Activated CD8-positive, alpha-beta T cell treated with anti-CD3 and anti-CD28 coated beads, Interleukin-2, amount 10 ng/mL, durations not matched to agents 7 days and 5 days (primary cell): ENCODE measurements at regions not wholly inside any gene's neighbourhood (a gene's known extent, or its start where the extent isn't known, plus 50 kb on each side); places are given as distances from the start of the nearest gene placed in this dataset.

Source experiments
- ATAC-seq: fragments of 150-1000 bp; cut with Tn5 transposase; one replicate; pipeline ENCODE4 v1.10.0; 2021; ENCODE audit warnings: moderate library complexity
- CTCF ChIA-PET: fragments of 350-600 bp; sonication (Branson Sonifier 250); formaldehyde crosslinking; loops from one replicate; lab custom pipeline; 2021; ENCODE audit warnings: antibody characterized with exemption; lab: Charles Lee
- POLR2A ChIA-PET: fragments of 350-600 bp; sonication (Branson Sonifier 250); formaldehyde crosslinking; loops from one replicate; lab custom pipeline; 2021; ENCODE audit warnings: antibody characterized with exemption; lab: Charles Lee
- DNase-seq: peaks from one replicate; pipeline ENCODE4 v3.0.0-alpha.2; 2020
- H3K27ac Mint-ChIP-seq: one replicate; pipeline ENCODE4 v1.8.0; 2021; ENCODE audit warnings: mild to moderate bottlenecking, mixed read lengths
- H3K27me3 Mint-ChIP-seq: one replicate; pipeline ENCODE4 v1.8.0; 2021; ENCODE audit warnings: low read depth, mixed read lengths
- H3K36me3 Mint-ChIP-seq: one replicate; pipeline ENCODE4 v1.8.0; 2021; ENCODE audit warnings: low read depth, mixed read lengths
- H3K4me1 Mint-ChIP-seq: one replicate; pipeline ENCODE4 v1.8.0; 2021; ENCODE audit warnings: low read depth, mixed read lengths
- H3K4me3 Mint-ChIP-seq: one replicate; pipeline ENCODE4 v1.8.0; 2021; ENCODE audit warnings: mild to moderate bottlenecking, mixed read lengths
- H3K9me3 Mint-ChIP-seq: one replicate; pipeline ENCODE4 v1.8.0; 2022; ENCODE audit warnings: mixed read lengths; ENCODE audit not compliant: insufficient read depth

DNA sequence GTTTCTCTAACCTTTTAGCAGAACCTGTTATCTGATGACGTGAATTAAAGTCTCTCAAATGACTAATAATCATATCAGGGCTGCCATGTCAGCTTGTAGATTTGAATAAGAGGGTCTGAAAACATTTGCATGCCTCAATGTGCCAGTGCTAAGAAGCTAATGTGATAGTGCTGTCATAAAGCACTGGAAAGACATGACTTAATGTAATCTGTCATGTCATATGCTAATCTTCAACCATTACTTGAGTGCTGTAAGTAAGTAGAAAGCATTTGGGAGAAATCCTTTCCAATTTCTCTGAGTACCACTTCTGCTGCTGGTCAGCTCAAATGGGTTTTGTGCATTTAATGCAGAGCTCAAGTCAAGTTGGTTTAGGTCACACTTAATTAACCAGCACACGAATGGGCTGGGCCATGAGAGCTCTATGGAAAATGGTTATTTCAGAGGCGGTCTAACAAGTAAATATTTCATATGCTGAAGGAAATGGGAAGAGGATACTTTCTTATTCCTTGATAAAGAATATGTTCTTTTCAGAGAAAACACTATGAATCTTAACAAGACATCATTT is 609.2 kb downstream of the LMO4 start:
- H3K4me3 Mint-ChIP-seq: no peak overlapping the region
- CTCF ChIA-PET: no interaction called here
- no peak overlapping the region for H3K27ac Mint-ChIP-seq
- H3K27me3 Mint-ChIP-seq: no peaks in the 10 kb centered on the region
- POLR2A ChIA-PET: no interaction called here
- H3K36me3 Mint-ChIP-seq: no peaks in the 10 kb centered on the region
- no peaks in the 10 kb centered on the region for H3K9me3 Mint-ChIP-seq
- no peaks in the 10 kb centered on the region for H3K4me1 Mint-ChIP-seq
- ATAC-seq (no peak), DNase-seq (no peak)

DNA sequence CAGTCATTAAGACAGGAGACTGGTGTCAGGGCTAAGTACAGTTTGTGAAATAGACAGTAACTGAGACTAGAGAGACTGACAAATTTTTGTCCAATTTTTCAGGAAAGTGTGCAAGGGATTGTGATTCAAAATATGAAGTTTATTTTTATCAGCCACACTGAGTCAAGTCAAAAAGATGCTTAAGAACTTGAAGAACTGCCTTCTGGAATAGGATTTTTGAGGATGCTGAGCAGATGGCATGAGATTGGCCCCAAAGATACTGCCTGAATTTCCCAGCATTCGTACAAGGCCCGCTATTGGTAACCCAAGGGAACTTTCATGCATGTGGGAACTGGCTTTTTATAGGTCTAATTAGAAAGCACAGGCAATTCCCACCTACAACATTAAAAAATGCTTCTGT is 610.0 kb downstream of the LMO4 start:
- Mint-ChIP-seq H3K4me1 (no peaks in the 10 kb centered on the region), H3K36me3 (no peaks in the 10 kb centered on the region), H3K27me3 (no peaks in the 10 kb centered on the region), H3K9me3 (no peaks in the 10 kb centered on the region), H3K27ac (no peak overlapping the region), H3K4me3 (no peak overlapping the region)
- ChIA-PET CTCF (no interaction called here), POLR2A (no interaction called here)
- DNase-seq (no peak), ATAC-seq (no peak)

DNA sequence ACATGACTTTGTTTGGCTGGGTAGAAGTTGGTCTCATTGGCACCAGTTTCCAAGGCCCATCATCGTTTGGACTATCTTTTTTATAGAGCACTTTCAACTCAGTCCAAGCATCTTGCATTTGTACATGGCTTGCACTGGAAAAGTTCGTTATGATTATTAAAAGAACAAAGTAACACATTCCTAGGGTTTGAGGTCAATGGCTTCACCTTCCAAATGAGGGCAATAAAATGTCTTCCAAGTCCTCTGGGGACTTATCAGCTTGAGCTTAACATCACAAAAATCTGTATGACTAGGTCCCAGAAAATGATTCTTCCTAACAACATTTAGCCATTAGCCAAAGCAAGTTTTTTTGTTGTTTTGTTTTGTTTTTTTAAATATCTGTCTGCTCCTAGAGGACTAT is 610.8 kb downstream of the LMO4 start:
- no peak overlapping the region for H3K27ac Mint-ChIP-seq
- ChIA-PET POLR2A (no interaction called here), CTCF (no interaction called here)
- H3K36me3 Mint-ChIP-seq: no peaks in the 10 kb centered on the region
- H3K4me3 Mint-ChIP-seq: no peak overlapping the region
- no peaks in the 10 kb centered on the region for H3K4me1 Mint-ChIP-seq
- ATAC-seq (no peak), DNase-seq (no peak)
- no peaks in the 10 kb centered on the region for H3K9me3 Mint-ChIP-seq
- no peaks in the 10 kb centered on the region for H3K27me3 Mint-ChIP-seq

DNA sequence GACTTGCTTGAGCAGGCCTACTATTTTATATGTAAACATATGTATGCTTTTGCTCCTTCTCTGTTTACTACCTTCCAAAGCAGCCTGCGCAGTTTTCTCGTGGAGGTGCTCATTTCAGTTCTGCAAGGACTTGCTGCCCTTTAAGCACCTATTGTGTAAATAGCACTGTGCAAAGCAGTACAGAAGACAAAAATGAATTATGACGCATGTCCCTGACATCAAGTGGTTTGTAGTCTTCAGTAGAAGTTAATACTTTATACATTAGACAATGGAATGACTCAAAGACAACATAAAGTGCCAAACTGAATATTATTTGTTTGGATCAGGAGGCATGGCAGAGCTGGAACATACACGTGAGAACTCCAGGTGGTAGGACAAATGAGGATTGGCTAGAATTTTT is 611.7 kb downstream of the LMO4 start:
- H3K27me3 Mint-ChIP-seq: peaks cover 2% of the 10 kb centered on the region
- H3K4me1 Mint-ChIP-seq: no peaks in the 10 kb centered on the region
- no peak for ATAC-seq
- no peak for DNase-seq
- no peak overlapping the region for H3K27ac Mint-ChIP-seq
- H3K36me3 Mint-ChIP-seq: no peaks in the 10 kb centered on the region
- no peaks in the 10 kb centered on the region for H3K9me3 Mint-ChIP-seq
- no peak overlapping the region for H3K4me3 Mint-ChIP-seq
- POLR2A ChIA-PET: no interaction called here
- CTCF ChIA-PET: no interaction called here

DNA sequence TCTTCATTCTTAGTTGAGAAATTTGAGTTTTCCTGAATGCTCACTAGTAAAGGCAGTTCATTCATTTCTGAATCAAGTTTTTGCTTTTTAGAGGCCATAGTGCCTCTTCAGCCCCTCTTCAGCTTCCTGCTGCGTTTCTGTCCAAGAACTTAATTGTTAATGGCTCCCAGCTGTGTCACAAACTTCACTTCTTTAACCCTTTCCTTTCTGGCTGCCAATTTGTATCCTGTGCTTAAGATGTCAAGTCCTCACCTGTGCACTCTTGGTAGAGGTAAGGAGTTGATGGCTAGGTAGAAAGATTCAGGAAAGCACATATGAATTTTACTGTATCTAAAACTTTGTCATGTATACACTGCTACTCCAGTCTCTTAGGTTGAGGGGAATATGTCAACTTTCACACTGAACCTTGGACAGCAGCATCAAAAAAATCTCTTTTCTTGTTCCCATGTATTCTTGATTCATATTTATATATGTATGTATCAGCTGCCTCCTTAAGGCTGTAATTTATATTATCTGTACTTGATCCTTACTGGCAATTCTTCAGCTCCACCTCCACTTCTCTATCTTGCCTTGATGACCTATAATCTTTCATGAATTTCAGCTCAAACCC is 612.8 kb downstream of the LMO4 start:
- Mint-ChIP-seq H3K4me1 (no peaks in the 10 kb centered on the region), H3K9me3 (no peaks in the 10 kb centered on the region), H3K27ac (no peak overlapping the region), H3K4me3 (no peak overlapping the region), H3K27me3 (peaks cover 2% of the 10 kb centered on the region), H3K36me3 (no peaks in the 10 kb centered on the region)
- ATAC-seq: no peak
- POLR2A ChIA-PET: no interaction called here
- DNase-seq: no peak
- CTCF ChIA-PET: interaction anchor here (0.9 to 1.0 kb wide), 2 partner anchors 12 to 649 kb away, joined by 3 read pairs; no protein-coding TSS in a partner anchor

DNA sequence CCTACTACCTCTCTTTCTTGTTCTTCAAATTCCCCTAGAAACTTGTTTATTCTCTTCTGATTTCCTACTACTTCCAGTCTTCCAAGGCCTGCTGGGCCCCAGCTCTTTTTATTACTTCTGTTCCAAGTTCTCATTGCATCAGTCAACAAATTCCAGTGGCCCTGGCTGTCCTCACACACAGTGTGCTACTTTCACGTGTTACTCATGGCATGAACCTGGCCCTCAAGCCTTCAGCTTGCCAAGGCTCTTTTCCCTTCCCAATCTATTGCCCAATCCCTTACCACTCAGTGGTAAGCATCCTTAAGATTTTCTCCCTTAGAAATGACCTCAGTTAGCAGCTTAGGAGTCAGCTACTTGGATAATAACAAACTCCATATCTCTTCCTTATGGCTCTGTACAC is 613.5 kb downstream of the LMO4 start:
- POLR2A ChIA-PET: no interaction called here
- ATAC-seq (no peak), DNase-seq (no peak)
- CTCF ChIA-PET: interaction anchor here (1.0 kb wide), 2 partner anchors 11 to 650 kb away, joined by 3 read pairs; no protein-coding TSS in a partner anchor
- Mint-ChIP-seq H3K36me3 (no peaks in the 10 kb centered on the region), H3K4me1 (no peaks in the 10 kb centered on the region), H3K9me3 (no peaks in the 10 kb centered on the region), H3K27me3 (peaks cover 2% of the 10 kb centered on the region), H3K27ac (no peak overlapping the region), H3K4me3 (no peak overlapping the region)

DNA sequence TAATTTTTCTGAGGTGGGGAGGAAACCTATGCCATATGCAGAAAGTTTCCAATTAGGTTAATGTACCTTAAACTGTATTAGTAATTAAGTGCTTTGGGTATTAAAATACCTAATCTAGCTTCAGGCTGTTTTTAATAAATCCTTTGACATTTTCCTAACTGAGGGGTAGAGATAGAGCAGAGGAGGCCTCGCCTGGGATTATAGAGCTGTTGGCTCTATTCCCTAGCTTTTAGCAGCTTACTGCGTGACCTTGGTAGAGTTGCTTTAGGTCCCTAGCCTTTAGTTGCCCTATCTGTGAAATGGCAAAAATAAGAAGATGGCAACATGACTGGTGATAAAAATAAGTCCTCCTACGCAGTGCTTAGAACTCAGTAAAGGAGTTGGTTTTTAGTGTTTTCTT is 621.0 kb downstream of the LMO4 start:
- ChIA-PET POLR2A (no interaction called here), CTCF (no interaction called here)
- Mint-ChIP-seq H3K36me3 (no peaks in the 10 kb centered on the region), H3K27me3 (peaks cover 14% of the 10 kb centered on the region), H3K4me3 (no peak overlapping the region), H3K9me3 (no peaks in the 10 kb centered on the region), H3K27ac (no peak overlapping the region), H3K4me1 (no peaks in the 10 kb centered on the region)
- no peak for ATAC-seq
- no peak for DNase-seq

DNA sequence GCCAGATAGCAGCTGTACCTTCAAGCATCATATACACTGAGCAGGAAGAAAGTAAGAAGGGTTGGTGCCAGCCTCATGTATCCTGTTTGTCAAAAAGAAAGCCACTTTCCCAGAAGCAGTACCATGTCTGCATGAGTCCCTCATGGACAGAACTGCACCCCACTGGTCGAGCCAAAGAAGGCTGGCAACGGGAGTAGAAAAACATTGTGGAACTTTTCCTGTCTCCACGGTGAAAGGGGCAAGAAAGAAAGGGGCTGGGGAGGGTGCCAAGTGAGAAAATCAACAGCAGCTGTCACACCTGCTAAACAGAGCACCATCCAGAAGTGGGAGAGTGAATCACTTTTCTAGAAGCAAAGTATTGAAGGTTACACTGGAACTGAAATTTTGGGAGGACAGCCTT is 621.7 kb downstream of the LMO4 start:
- H3K4me1 Mint-ChIP-seq: no peaks in the 10 kb centered on the region
- DNase-seq: no peak
- CTCF ChIA-PET: no interaction called here
- H3K9me3 Mint-ChIP-seq: no peaks in the 10 kb centered on the region
- H3K4me3 Mint-ChIP-seq: no peak overlapping the region
- no peak for ATAC-seq
- H3K36me3 Mint-ChIP-seq: no peaks in the 10 kb centered on the region
- POLR2A ChIA-PET: no interaction called here
- peaks cover 12% of the 10 kb centered on the region for H3K27me3 Mint-ChIP-seq
- no peak overlapping the region for H3K27ac Mint-ChIP-seq

DNA sequence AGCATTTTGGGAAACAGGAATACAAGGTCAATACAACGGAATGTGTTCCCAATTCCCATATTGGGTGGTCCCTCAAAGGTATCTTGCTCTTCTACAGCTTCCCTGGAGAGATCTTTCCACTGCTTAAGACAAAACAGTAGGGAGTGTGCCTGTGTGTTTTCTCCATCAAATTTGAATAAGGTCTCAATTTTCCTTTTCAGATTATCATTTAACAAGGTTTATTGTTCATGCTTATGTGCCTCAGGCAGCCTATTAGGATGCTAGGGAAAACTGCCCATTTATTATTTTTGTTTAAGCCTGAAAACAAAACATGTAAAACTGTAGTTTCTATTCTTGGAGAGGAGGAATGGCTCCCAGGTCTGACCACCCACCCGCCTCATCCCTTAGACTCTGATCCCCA is 622.7 kb downstream of the LMO4 start:
- CTCF ChIA-PET: no interaction called here
- DNase-seq: no peak
- H3K4me3 Mint-ChIP-seq: no peak overlapping the region
- H3K27me3 Mint-ChIP-seq: peaks cover 12% of the 10 kb centered on the region
- no peak for ATAC-seq
- no peaks in the 10 kb centered on the region for H3K4me1 Mint-ChIP-seq
- no peaks in the 10 kb centered on the region for H3K36me3 Mint-ChIP-seq
- H3K9me3 Mint-ChIP-seq: no peaks in the 10 kb centered on the region
- H3K27ac Mint-ChIP-seq: no peak overlapping the region
- POLR2A ChIA-PET: no interaction called here

DNA sequence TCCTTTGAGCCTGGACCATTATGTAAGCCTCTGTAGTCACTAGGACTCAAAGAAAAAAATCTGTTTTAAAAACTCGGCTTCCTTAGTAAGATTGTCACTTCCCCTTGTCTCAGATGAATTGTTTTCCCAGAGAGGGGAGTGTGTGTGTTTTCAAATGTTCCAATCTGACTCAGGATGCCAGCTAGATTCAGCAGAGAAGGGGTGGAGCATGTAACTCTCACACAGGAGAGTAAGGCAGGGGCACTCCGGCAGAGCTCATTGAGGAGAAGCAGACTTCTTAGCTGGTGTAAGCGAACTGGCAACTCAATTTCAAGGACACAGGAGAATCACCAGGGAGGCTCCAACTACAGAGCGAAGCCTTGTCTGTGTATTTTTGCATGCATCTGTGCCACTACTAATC is 623.2 kb downstream of the LMO4 start:
- Mint-ChIP-seq H3K4me3 (no peak overlapping the region), H3K4me1 (no peaks in the 10 kb centered on the region), H3K27ac (no peak overlapping the region), H3K36me3 (no peaks in the 10 kb centered on the region), H3K27me3 (peaks cover 12% of the 10 kb centered on the region), H3K9me3 (no peaks in the 10 kb centered on the region)
- CTCF ChIA-PET: no interaction called here
- ATAC-seq (no peak), DNase-seq (no peak)
- POLR2A ChIA-PET: no interaction called here

DNA sequence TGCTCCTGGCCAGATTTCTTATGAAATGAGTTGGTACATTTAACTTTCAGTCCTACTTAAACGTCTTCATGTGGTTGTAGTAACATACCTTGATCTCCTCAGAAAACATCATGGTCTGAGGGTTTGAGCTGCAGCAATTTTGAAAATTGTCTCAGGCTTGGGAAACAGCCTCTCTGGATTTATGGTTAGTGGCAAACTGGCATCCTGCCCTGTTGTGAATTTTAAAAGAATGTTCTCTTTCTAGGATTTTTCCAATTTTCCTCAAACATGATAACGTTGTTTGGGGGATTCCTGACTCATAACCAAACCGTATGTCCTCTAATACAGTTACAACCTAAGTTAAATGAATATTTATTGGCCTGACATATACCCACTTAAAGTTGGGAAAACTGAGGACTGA is 624.4 kb downstream of the LMO4 start:
- POLR2A ChIA-PET: no interaction called here
- Mint-ChIP-seq H3K4me1 (no peaks in the 10 kb centered on the region), H3K4me3 (no peak overlapping the region), H3K27ac (no peak overlapping the region), H3K9me3 (no peaks in the 10 kb centered on the region), H3K27me3 (peaks cover 12% of the 10 kb centered on the region), H3K36me3 (no peaks in the 10 kb centered on the region)
- CTCF ChIA-PET: interaction anchor here (0.7 to 3.4 kb wide), 18 partner anchors 11 to 823 kb away, joined by 3 to 38 read pairs (median 3); partner anchors contain the start of gene LMO4
- DNase-seq: no peak
- ATAC-seq: no peak

DNA sequence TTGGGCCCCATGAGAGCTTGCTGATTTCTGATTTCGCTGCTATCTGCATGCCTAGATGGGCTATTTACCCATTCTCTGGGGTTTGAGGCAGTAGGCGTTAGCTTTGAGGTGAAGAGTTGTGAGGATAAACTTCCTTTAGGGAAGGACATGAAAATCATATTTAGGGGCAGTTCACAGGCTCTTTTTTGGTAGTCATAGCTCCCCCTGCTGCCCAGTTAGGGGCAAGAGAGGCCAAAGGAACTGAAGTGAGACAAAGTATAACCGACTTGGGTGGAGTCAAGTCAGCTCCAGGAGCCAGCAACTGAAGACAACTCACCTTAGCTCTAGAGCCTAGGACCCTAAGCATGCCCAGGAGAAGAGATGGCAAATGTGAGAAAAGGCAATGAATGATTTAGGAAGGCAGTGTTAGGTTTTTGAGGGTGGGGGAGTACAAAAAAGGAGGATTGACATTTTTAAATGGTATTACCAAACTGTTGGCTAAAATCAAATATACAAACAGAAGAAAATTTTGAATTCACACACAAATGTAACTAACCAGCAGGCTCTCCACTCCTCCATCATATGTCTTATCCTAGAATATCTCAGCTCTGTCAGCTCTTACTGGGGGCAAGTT is 625.2 kb downstream of the LMO4 start:
- POLR2A ChIA-PET: no interaction called here
- DNase-seq (peak; percentile 59), ATAC-seq (peak; percentile 70)
- no peaks in the 10 kb centered on the region for H3K4me1 Mint-ChIP-seq
- peaks cover 10% of the 10 kb centered on the region for H3K27me3 Mint-ChIP-seq
- no peaks in the 10 kb centered on the region for H3K36me3 Mint-ChIP-seq
- H3K27ac Mint-ChIP-seq: no peak overlapping the region
- no peaks in the 10 kb centered on the region for H3K9me3 Mint-ChIP-seq
- H3K4me3 Mint-ChIP-seq: no peak overlapping the region
- CTCF ChIA-PET: interaction anchor here (0.7 to 3.4 kb wide), 20 partner anchors 11 to 824 kb away, joined by 3 to 38 read pairs (median 3); partner anchors contain the start of gene LMO4
